GM13977 (cell line): ENCODE measurements at regions not wholly inside any gene's neighbourhood (a gene's known extent, or its start where the extent isn't known, plus 50 kb on each side); places are given as distances from the start of the nearest gene placed in this dataset.
A peak's percentile ranks its signal among the peaks of the same experiment; 100 is the strongest.

ENCODE experiments used
- DNase-seq: peaks from one replicate; pipeline ENCODE4 v3.0.0; 2012; ENCODE audit warnings: low spot score
- CTCF ChIP-seq: IDR thresholded peaks from 2 replicates; pipeline ENCODE4 v1.5.1; 2012; ENCODE audit warnings: mild to moderate bottlenecking, control low read depth; ENCODE audit not compliant: insufficient read depth; ENCODE audit errors: extremely low read depth, missing control alignments
- in situ Hi-C: fragments of 300-500 bp; cut with MboI; formaldehyde crosslinking; loops from one replicate; pipeline ENCODE4 v1.12.0; 2022; ENCODE audit warnings: low sequenced_read_pairs, low pct_unique_long_range_greater_than_20kb, mixed read lengths, inconsistent platforms; ENCODE audit not compliant: unreplicated experiment

GRCh38 chr12:93163260-93164036 is 214.3 kb upstream of the NUDT4 start:
- no peak for TF ChIP-seq CTCF
- in situ Hi-C loops: no loop called here
- DNase-seq: no peak

GRCh38 chr12:93164103-93164880 is 213.4 kb upstream of the NUDT4 start:
- no peak for DNase-seq
- in situ Hi-C loops: no loop called here
- no peak for TF ChIP-seq CTCF

- in situ Hi-C loops: no loop called here
- no peak for TF ChIP-seq CTCF
- no peak for DNase-seq
Observed at GRCh38 chr12:93165384-93165932, 212.3 kb upstream of the NUDT4 start.

GRCh38 chr12:93166541-93167307 is 211.0 kb upstream of the NUDT4 start:
- TF ChIP-seq CTCF: no peak
- in situ Hi-C loops: no loop called here
- peak; percentile 28 for DNase-seq

- DNase-seq: no peak
- in situ Hi-C loops: no loop called here
- TF ChIP-seq CTCF: no peak
Observed at GRCh38 chr12:93167331-93167730, 210.4 kb upstream of the NUDT4 start.

GRCh38 chr12:93167841-93168492 is 209.8 kb upstream of the NUDT4 start:
- in situ Hi-C loops: no loop called here
- DNase-seq: peak; percentile 40
- TF ChIP-seq CTCF: no peak
